GM21381 (cell line): ENCODE measurements at regions not wholly inside any gene's neighbourhood (a gene's known extent, or its start where the extent isn't known, plus 50 kb on each side); places are given as distances from the start of the nearest gene placed in this dataset.

Experiments
- ATAC-seq: cut with Tn5 transposase; IDR thresholded peaks from one replicate; pipeline ENCODE4 v1.9.1; 2021; ENCODE audit warnings: mild to moderate bottlenecking, moderate library complexity; ENCODE audit not compliant: unreplicated experiment

GRCh38 chrX:87727620-87728019 is 210.0 kb downstream of the KLHL4 start:
- ATAC-seq, result no peak

- ATAC-seq, result no peak
Measured at GRCh38 chrX:87728024-87728423, 210.4 kb downstream of the KLHL4 start.

GRCh38 chrX:87728459-87728858 is 210.9 kb downstream of the KLHL4 start:
- no peak for ATAC-seq

GRCh38 chrX:87732133-87732532 is 214.5 kb downstream of the KLHL4 start:
- ATAC-seq, result no peak

GRCh38 chrX:87736576-87736975 is 219.0 kb downstream of the KLHL4 start:
- no peak for ATAC-seq

GRCh38 chrX:87744391-87744790 is 226.8 kb downstream of the KLHL4 start:
- ATAC-seq, result no peak

GRCh38 chrX:87755493-87755892 is 237.9 kb downstream of the KLHL4 start:
- ATAC-seq, result no peak

GRCh38 chrX:87788976-87789375 is 271.4 kb downstream of the KLHL4 start:
- ATAC-seq, result no peak

GRCh38 chrX:87798039-87798438 is 280.4 kb downstream of the KLHL4 start:
- no peak for ATAC-seq

- no peak for ATAC-seq
Measured at GRCh38 chrX:87805829-87806490, 288.4 kb downstream of the KLHL4 start.

- no peak for ATAC-seq
Measured at GRCh38 chrX:87808576-87809243, 291.1 kb downstream of the KLHL4 start.

GRCh38 chrX:87813566-87813965 is 296.0 kb downstream of the KLHL4 start:
- no peak for ATAC-seq

GRCh38 chrX:87846956-87847355 is 329.4 kb downstream of the KLHL4 start:
- no peak for ATAC-seq

- ATAC-seq, result no peak
Measured at GRCh38 chrX:87873347-87873941, 355.8 kb downstream of the KLHL4 start.

GRCh38 chrX:87874043-87874442 is 356.4 kb downstream of the KLHL4 start:
- no peak for ATAC-seq

GRCh38 chrX:87878926-87879325 is 361.3 kb downstream of the KLHL4 start:
- no peak for ATAC-seq

- ATAC-seq, result no peak
Measured at GRCh38 chrX:87890437-87890836, 372.8 kb downstream of the KLHL4 start.

- no peak for ATAC-seq
Measured at GRCh38 chrX:87895421-87895820, 377.8 kb downstream of the KLHL4 start.

GRCh38 chrX:87896057-87896456 is 378.5 kb downstream of the KLHL4 start:
- no peak for ATAC-seq

GRCh38 chrX:87900320-87900908 is 382.8 kb downstream of the KLHL4 start:
- ATAC-seq, result peak; percentile 78

GRCh38 chrX:87901060-87901459 is 383.5 kb downstream of the KLHL4 start:
- ATAC-seq, result no peak

- ATAC-seq, result no peak
Measured at GRCh38 chrX:87914726-87915125, 397.1 kb downstream of the KLHL4 start.
